NCI-H2196 treated with DMSO at 0.1 percent for 48 hours (cell line): ENCODE measurements at regions not wholly inside any gene's neighbourhood (a gene's known extent, or its start where the extent isn't known, plus 50 kb on each side); places are given as distances from the start of the nearest gene placed in this dataset.

ENCODE experiments used
- DNase-seq: peaks from one replicate; lab custom pipeline; 2025; ENCODE audit not compliant: unreplicated experiment; lab: John Stamatoyannopoulos, UW

DNA sequence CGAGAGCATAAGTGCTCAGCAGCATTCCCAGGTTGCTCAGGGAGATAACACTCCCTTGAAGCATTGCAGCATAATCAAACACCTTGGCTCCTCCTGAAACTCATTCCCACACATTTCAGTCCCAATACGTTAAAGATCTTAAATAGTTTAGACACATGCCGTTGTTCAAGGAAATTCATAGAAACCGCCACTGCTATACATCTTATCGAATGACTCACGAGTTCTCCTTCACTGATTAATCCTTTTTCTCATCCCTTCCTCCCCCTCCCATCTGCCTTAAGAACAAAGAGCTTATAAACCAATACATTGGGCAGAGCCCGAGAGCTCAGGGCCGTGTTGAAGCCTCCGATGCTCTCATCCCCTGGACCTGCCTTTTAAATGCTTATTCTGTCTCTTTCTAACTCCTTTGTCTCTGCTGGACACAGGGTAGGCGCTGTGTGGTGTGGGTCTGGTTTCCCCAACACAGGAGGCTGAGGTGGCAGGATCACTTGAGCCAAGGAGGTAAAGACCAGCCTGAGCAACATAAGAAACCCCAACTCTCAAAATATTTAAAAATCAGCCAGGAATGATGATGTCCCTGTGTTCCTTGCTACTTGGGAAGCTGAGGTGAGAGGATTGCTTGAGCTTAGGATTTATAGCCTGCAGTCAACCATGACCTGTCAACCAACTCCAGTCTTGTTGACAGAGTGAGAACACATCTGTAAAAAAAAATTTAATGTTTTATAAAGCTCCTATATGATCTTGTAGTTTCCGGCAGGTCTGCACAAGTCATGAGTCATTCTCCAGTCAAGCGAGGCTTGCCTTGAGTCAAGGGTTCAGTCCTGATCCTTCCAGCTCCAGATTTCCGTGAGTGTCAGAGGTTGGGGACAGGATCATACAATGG lies 394.0 kb upstream of the HSFY2 start:
- DNase-seq, result no peak

DNA sequence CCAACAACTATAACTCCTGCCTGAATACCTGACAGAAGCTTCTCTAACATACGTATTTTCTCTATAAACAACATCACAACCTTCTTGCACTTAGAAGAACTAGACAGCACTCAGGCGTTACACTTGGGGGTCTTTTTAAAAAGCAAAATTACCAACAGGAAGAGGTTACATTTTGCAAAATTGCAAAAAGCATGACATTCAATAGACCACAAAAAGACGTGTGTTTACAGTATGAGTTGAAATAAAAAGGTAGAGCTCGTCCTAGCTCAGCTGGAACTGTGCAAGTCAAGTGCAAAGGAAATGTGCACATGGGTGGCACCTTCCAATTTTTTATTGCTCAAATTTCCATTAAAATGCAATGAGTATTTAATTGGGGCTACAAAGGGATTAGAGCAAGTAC lies 375.2 kb upstream of the HSFY2 start:
- DNase-seq, result no peak

DNA sequence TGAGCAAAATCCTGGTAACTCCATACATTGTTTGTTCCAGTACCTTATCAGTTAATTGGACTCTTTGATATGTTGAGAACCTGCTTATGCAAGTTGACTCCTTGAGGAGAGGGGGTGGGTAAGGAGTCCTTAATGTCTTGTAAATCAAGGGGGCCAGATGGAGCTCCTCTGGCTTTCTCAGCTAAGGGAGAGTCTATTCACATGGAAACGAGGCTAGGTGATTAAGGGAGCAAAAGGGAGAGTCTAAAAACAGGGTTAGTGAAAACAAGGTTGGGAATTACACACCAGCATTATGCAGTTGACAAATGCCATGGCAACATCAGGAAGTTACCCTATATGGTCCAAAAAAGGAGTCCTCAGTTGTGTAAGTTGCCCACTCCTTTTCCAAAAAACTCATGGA lies 372.8 kb upstream of the HSFY2 start:
- no peak for DNase-seq

DNA sequence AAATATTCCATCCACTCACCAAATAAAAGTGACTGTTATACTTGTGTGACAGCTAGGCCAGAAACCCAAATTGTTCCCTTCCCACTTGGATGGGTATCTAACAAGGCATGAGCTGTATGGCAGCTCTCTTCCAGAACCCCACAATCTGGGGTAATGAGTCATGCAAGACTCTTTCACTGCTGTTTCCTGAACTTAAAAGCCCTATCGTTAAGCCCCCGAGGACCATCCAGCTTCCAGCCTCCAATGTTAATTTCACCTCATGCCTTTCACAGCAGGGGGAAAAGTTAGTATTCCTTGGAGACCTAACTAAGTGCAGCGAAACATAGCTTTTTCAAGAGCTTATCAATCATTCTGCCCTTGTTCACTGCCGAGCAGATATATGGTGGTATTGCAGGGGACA lies 368.6 kb upstream of the HSFY2 start:
- no peak for DNase-seq

DNA sequence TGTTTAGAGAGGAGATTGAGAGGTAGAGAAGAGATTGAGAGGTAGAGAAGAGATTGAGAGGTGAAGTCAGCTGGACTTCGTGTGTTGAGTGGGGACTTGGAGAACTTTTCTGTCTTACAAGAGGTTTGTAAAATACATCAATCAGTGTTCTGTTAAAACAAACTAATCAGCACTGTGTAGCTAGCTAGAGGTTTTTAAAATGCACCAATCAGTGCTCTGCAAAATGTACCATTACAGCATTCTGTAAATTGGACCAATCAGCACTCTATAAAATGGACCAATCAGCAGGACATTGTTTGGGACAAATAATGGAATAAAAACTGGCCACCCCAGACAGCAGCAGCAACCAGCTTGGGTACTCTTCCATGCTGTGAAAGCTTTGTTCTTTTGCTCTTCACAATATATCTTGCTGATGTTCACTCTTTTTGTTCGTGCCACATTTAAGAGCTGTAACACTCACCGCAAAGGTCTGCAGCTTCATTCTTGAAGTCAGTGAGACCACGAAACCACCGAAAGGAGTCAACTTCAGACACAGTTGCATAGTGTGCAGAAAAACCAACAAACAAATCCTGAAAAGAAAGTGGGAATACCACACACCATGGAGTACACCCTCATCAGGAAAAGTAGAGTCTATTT lies 366.9 kb upstream of the HSFY2 start:
- no peak for DNase-seq

DNA sequence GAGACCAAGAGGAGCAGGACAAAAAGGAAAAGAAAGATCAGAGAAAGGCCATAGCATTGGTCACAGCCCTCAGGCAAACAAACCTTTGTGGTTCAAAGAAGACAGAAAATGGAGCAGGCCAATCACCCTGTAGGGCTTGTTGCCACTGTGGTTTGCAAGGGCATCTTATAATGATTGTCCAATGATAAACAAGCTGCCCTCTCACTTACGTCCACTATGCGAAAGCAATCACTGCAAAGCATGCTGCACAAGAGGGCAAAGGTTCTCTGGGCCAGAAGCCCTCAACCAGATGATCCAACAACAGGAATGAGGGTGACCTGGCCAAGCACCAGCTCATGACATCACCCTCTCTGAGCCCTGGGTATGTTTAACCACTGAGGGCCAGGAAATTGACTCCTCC lies 360.9 kb upstream of the HSFY2 start:
- no peak for DNase-seq

DNA sequence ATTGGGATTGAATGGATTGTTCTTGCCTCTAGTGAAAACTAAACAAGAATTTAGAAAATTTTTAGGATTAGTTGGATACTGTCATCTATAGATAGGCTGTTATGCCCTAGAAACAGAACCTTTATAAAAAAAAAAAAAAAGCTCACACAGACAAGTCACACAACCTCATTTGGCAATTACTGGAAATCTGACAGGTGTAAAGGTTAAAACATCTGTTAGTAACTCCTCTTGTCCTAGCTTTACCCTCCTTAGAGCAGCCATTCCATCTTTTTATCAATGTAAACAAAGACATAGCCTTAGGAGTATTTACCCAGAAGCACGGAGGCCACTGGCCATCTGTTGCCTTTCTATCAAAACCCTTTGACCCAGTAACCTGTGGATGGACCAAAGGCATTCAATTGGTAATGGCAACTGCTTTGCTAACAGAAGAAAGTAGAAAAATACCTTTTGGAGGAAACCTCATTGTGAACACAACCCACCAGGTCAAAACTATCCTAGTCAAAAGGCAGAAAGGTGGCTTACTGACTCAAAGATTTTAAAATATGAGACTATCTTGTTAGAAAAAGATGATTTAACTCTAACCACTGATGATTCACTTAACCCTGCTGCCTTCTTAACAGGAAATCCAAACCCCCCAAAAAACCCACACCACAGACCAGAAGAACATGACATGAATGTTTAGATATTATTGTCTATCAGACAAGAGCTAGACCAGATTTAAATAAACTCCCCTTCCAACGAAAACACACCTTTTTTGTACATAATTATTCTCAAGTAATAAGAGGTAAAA lies 357.2 kb upstream of the HSFY2 start:
- no peak for DNase-seq

DNA sequence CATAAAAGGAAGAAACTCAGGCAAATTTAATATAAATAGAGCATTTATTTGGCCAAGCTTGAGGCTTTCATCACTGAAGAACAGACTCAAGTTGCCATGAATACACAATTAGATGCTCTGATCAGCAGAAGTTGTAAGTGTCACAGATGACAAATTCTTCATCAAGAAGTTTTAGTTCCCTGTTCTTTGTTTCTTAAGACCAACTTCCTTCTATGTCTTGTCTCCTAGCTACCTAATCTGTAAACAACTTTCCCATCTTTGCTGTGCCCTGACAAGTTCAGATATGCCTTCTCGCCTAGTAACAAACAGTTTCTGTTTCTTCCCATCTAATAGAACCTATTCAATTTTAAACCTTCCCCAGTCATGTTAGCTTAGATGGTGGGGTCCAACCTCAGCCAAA lies 353.4 kb upstream of the HSFY2 start:
- DNase-seq, result no peak

DNA sequence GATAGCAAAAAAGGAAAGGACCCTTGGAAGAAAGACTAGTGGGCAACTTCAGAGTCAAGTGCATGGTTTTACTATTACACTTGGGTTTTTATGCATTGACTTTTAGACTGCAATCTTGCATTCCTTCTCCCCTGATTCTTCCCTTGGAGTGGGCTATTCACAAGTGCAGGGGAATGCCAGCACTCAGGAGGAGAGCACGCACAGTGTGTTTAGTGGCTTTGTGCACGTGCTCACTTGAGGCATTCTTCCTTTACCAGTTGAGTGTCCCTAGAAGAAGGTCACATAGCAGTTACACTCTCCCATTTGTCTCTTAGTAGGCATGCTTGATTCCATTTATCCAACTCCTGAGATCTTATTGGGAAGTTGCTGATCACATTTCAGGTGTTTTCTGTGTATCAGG lies 351.1 kb upstream of the HSFY2 start:
- DNase-seq, result no peak

DNA sequence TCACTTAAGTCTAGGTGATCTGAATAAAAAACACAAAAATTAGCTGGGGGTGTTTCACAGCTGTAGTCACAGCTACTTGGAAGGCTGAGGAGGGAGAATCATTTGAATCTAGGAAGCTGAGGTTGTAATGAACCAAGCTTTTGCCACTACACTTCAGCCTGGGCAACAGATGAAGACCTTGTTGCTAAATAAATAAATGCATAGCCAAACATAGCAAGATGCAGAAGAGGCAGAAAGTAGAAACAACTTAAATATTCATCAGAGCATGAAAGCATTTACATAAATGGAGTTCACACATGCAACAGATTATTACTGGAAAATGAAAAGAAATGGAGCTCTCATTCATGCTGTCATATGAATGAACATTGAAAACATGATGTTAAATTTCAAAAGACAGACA lies 348.9 kb upstream of the HSFY2 start:
- no peak for DNase-seq

DNA sequence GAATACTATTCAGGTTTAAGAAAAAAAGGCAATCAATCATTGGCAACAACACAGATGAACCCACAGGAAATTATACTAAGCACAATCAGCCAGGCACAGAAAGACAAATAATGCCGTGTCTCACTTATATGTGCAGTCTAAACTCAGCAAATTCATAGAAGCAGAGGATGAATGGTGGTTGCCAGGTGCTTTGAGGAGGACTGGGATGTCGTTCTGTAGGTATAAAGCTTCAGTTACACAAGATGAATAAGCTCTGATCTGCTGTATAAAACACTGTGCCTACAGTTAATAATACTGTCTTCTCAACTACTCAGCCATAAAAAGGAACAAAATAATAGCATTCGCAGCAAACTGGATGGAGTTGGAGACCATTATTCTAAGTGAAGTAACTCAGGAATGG lies 324.8 kb upstream of the HSFY2 start:
- no peak for DNase-seq

DNA sequence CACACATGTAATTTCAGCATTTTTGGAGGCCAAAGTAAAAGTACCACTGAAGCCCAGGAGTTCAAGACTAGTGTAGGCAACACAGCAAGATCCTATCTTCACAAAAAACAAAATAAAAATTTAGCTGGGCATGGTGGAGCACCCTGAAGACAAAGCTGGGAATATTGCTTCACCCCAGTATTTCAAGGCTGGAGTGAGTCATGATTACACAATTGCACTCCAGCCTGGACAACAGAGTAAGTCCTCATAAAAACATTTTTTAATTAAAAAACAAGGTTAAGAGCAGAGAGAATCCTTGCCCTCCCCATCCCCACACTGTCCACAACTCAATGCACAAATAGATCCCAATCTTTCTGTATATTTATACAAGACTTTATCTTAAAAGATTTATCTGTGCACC lies 321.9 kb upstream of the HSFY2 start:
- no peak for DNase-seq

DNA sequence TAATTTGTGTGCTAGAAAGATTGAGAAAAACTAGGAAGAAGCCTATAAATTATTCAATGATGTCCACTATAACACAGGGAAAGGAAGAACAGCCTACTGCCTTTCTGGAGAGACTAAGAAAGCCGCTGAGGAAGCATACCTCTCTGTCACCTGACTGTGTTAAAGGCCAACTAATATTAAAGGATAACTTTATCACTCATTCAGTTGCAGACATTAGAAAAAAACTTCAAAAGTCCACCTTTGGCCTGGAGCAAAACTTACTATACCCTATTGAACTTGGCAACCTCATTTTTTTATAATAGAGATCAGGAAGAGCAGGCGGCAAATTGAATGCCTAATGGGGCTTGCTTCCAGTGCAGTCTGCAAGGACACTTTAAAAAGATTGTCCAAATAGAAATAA lies 309.5 kb upstream of the HSFY2 start:
- no peak for DNase-seq

DNA sequence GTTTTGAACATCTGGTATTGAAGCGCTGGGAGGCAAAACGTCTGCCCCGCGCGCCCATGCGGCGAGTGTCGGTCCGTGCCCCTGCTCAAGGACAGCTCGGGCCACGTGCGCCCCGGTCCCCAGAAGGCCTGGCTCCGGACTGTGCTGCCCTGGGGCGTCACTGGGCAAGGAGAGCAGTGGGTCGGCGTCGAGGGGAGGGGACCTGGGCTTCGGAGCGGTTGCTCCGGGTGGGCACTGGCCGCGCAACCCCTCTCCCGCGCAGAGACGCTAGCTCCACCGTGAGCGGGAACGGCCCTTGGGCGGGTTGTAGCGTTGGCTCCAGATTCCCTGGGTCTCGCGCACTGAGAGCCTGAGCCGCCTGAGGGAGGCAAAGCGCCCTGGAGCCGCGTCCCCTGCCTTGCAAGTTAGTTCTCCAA lies 304.2 kb upstream of the HSFY2 start:
- no peak for DNase-seq

DNA sequence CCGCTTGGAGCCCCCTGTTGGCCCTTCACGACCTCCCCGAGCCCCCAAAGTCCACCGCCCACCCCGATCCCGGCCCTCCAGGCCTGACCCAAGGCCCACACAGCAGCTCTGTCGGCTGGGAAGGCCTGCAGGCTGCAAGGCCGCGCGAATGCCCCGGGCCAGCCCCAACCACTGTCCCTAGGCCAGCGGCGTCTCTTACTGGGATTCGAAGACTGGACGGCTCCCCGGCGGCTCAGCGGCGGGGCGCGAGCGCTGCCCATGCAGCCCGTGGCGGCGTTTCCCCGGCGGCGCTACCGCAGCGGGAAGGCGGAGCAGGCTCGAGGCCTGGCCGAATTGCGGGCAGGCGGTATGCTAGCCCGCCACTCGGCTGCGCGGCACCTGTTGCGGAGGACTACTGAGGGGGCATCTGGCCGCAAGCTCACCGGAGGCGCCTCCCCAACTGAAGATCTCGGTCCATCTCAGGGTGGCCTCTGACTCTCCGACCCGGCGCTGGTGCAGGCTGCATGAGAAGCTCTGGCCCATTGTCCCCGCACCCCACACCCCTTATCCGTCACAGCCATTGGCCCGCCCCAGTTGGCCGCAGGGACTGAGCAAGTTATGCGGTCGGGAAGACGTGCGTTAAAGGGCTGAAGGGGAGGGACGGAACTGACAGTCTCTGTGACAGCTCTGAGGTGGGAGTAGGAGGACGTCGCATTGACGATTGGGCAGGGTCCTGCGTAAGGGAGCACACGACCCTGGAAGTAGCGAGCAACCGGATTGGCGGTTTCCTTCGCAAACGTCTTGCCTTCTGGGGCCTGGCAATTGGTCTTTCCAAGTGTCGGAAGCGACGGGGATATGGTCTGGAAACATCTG lies 303.5 kb upstream of the HSFY2 start:
- DNase-seq, result no peak

DNA sequence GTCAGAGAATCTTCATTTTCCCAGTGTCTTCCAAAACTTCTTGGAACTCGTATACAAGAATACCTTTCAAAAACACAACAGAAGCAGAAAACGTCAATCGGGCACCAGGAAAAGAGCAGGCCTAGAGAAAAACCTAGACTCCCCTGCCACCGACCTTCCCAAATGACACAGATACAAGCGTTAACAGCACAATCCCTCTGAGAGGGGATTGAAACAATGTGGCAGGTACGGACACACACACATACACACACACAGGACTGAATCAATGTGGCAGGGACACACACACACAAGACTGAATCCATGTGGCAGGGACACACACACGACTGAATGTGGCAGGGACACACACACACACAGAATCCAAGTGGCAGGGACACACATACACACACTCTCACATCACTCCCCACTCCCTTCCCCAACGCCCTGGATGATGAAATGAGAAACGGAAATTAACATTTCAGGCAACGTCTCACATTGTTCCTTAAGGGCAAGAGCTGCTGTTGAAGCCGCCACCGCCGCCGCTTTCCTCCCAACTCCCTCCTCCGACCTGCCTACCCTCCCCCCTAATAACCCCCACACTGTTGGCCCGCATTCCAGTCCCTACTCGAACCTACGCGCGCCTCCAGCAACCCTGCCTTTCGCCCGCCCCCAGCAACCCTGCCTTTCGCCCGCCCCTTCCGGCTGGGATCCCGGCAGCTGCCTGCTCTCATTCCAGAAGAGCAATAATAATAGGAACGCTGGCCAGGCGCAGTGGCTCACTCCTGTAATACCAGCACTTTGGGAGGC lies 302.1 kb upstream of the HSFY2 start:
- DNase-seq, result peak; percentile 4

DNA sequence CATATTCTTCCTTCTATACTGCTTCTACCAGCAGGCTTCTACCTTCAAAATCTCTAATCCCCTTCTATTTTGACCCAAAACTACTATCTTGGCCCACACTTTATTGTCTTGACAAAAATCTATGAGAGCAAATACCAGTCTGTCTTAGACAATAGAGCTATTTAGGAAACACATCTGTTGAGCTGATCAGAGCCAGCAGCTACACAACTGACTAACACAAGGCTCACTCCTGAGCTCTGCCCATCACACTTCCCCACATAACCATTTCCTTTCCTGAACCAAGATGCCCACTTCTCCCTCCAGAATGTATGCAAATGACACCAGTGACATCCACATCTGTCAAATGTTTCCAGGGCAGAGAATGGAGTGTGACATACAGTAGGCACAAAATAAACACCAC lies 293.9 kb upstream of the HSFY2 start:
- DNase-seq, result no peak

DNA sequence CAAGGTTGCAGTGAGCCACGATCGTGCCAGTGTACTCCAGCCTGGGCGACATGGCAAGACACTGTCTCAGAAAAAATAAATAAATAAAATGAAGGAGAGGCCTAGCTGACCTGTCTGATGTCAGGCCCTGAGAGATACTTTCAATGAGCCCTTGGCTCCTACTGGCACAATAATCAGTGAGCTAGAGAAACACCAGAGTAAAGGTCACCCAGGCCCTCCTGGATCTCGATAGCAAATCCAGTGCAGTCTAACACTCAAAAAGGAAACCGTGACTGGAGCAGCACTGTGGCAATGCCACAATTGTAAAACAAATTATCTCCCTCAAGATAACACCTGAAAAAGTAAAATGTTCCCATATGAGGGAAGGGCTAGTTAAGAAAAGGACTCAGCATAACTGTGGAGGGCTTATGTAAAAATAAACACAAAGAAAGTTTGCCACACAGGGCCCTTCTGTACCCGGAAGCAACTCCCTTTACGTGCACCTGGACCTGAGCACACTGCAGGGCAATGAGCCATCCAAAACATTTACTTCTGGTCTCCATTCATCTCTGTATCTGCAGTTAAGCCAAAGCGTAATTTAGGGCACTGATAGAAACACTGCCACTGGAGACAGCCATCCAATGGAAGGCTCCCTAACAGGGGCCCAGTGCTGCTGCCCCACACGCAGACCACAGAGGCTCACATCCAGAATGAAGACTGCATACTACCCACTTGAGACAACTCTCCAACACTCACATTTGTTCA lies 293.1 kb upstream of the HSFY2 start:
- no peak for DNase-seq

DNA sequence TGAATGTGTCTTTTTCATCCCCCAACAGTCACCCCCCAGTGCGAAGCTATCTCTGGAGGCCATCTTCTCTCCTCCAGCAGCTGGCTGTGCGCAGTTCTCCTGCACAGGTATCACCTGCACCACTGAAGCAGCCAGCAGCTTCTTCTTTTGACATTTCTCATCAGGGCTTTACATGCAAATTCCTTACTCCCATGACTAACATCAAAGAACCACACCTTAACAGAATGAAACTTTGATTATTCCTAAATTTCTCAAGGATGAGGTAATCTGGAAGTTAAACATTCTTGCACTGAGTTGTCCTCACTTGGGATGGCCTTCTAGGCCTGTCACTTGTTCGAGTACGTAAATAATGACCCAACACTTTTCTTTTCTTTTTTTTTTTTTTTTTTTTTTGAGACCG lies 291.6 kb upstream of the HSFY2 start:
- no peak for DNase-seq

DNA sequence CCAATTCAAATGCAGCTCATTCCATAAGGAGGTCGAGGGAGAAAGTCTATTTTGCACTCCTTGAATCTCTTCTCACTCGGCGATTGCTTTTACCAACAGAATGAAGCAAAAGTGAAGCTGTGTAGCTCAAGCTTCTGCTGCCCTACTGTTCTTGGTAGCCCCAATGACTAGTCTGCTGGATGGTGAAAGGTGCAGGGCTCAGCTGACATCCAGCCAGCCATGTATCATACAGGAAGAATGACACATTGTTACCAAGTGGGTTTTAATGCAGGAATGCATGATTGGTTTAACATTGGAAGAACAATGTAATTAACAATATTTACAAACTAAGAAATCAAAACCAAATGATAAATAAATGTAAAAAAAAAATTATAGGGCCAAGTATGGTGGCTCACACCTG lies 286.2 kb upstream of the HSFY2 start:
- no peak for DNase-seq
